Endothelial cell of umbilical vein (primary cell): ENCODE measurements at regions not wholly inside any gene's neighbourhood (a gene's known extent, or its start where the extent isn't known, plus 50 kb on each side); places are given as distances from the start of the nearest gene placed in this dataset.

ENCODE experiments used
- BruUV-seq: library from RNA; stranded (reverse); fragments of 400-500 nt; replicated peaks from 2 replicates; lab custom pipeline; 2021; lab: Mats Ljungman, UMichigan
- CTCF ChIA-PET: fragments of 300-600, 350-600 bp; sonication (Branson Sonifier 250); formaldehyde crosslinking; loops from one replicate; lab custom pipeline; 2021; ENCODE audit warnings: antibody characterized with exemption, inconsistent platforms; lab: Charles Lee
- POLR2A ChIA-PET: fragments of 300-600, 350-600 bp; sonication (Branson Sonifier 250); formaldehyde crosslinking; loops from one replicate; lab custom pipeline; 2021; ENCODE audit warnings: antibody characterized with exemption, inconsistent platforms; lab: Charles Lee
- DNase-seq: peaks from one replicate; pipeline ENCODE4 v3.0.0-alpha.2; 2011; ENCODE audit warnings: low read depth, low spot score
- FAIRE-seq: peaks from 2 replicates; lab custom pipeline; 2011; peaks lifted over from hg19 to GRCh38; lab: Jason Lieb, UNC
- H2AFZ ChIP-seq: 2 replicates; pipeline ENCODE4 v1.6.0; 2012; ENCODE audit warnings: low read depth, low read length, control low read depth, inconsistent platforms
- H3K27ac ChIP-seq: 2 replicates; pipeline ENCODE4 v1.5.1; 2011; ENCODE audit warnings: low read depth, mild to moderate bottlenecking, control low read depth, low read length, moderate library complexity; ENCODE audit not compliant: insufficient read depth
- H3K27me3 ChIP-seq, 2 experiments: 2 replicates each; pipeline versions ENCODE4 v1.6.0 to v1.6.1; 2011; ENCODE audit warnings: low read length in 2 of 2, mixed read lengths in 1 of 2; ENCODE audit not compliant: control insufficient read depth in 2 of 2, insufficient read depth in 2 of 2
- H3K36me3 ChIP-seq, 2 experiments: 2 replicates in 1 of 2; 3 replicates in 1 of 2; pipeline ENCODE4 v1.5.1; 2011; ENCODE audit warnings: low read length in 2 of 2, mild to moderate bottlenecking in 1 of 2, moderate library complexity in 1 of 2; ENCODE audit not compliant: control insufficient read depth in 2 of 2, insufficient read depth in 2 of 2; ENCODE audit errors: extremely low read depth in 1 of 2
- H3K4me1 ChIP-seq: 3 replicates; pipeline ENCODE4 v1.5.1; 2011; ENCODE audit warnings: mild to moderate bottlenecking, low read length; ENCODE audit not compliant: control insufficient read depth, insufficient read depth; ENCODE audit errors: extremely low read depth
- H3K4me2 ChIP-seq: 2 replicates; pipeline ENCODE4 v1.6.1; 2011; ENCODE audit warnings: low read length, control low read depth, mixed read lengths; ENCODE audit not compliant: insufficient read depth
- H3K4me3 ChIP-seq, 3 experiments: fragments of 200-600 bp in 1 of 3; sonication (generic), shearing (Covaris generic) in 1 of 3; replicated peaks in 1 of 3; 2 replicates each; pipeline ENCODE4 v1.5.1; 2011 to 2016; ENCODE audit warnings: control low read depth in 3 of 3, low read length in 3 of 3, mild to moderate bottlenecking in 2 of 3, inconsistent platforms in 1 of 3, low read depth in 1 of 3, moderate library complexity in 1 of 3; ENCODE audit not compliant: insufficient read depth in 1 of 3
- H3K79me2 ChIP-seq: 2 replicates; pipeline ENCODE4 v1.6.0; 2012; ENCODE audit warnings: low read length, inconsistent platforms; ENCODE audit not compliant: control insufficient read depth, insufficient read depth
- H3K9ac ChIP-seq: replicated peaks from 2 replicates; pipeline ENCODE3; 2011; ENCODE audit warnings: low read length, control low read depth; ENCODE audit not compliant: insufficient read depth; ENCODE audit errors: extremely low read depth
- H3K9me1 ChIP-seq: replicated peaks from 3 replicates; pipeline ENCODE4 v1.6.0; 2011; ENCODE audit warnings: mild to moderate bottlenecking, low read length; ENCODE audit not compliant: control insufficient read depth, insufficient read depth; ENCODE audit errors: extremely low read depth
- H3K9me3 ChIP-seq: replicated peaks from 2 replicates; pipeline ENCODE4 v1.5.1; 2012; ENCODE audit warnings: low read length, inconsistent platforms; ENCODE audit not compliant: control insufficient read depth, insufficient read depth
- H4K20me1 ChIP-seq: replicated peaks from 2 replicates; pipeline ENCODE3; 2011; ENCODE audit warnings: mild to moderate bottlenecking, low read length; ENCODE audit not compliant: control insufficient read depth, insufficient read depth; ENCODE audit errors: extremely low read depth
- CTCF ChIP-seq, 2 donors: IDR thresholded peaks; 1 replicate in 1 of 2; 2 replicates in 1 of 2; pipeline ENCODE4 v1.5.1; 2011; ENCODE audit warnings: low read length in 2 of 2, mild to moderate bottlenecking in 2 of 2, moderate library complexity in 2 of 2, control low read depth in 1 of 2, inconsistent platforms in 1 of 2, low read depth in 1 of 2; ENCODE audit not compliant: insufficient read depth in 1 of 2; ENCODE audit errors: extremely low read depth in 1 of 2
- EZH2 ChIP-seq: IDR thresholded peaks from 2 replicates; pipeline ENCODE4 v1.6.1; 2012; ENCODE audit warnings: borderline replicate concordance, low read depth, mild to moderate bottlenecking, moderate library complexity, low read length, inconsistent platforms; ENCODE audit not compliant: severe bottlenecking
- FOS ChIP-seq: IDR thresholded peaks from 2 replicates; pipeline ENCODE4 v1.6.1; 2011; ENCODE audit warnings: mild to moderate bottlenecking, low read length, moderate library complexity, borderline replicate concordance; ENCODE audit not compliant: insufficient read depth
- GATA2 ChIP-seq: IDR thresholded peaks from 2 replicates; pipeline ENCODE4 v1.7.0; 2011; ENCODE audit warnings: low read depth, mild to moderate bottlenecking, moderate library complexity, mixed read lengths, low read length; ENCODE audit not compliant: insufficient read length, insufficient read depth
- JUN ChIP-seq: IDR thresholded peaks from 2 replicates; pipeline ENCODE4 v1.6.1; 2011; ENCODE audit warnings: borderline replicate concordance, low read depth; ENCODE audit not compliant: insufficient read length, insufficient read depth
- MAX ChIP-seq: IDR thresholded peaks from 2 replicates; pipeline ENCODE4 v1.6.1; 2011; ENCODE audit not compliant: insufficient read depth, insufficient read length
- MYC ChIP-seq: IDR thresholded peaks from one replicate; pipeline ENCODE4 v1.6.1; 2011; ENCODE audit warnings: mild to moderate bottlenecking, low read depth, low read length
- POLR2A ChIP-seq: IDR thresholded peaks from 2 replicates; pipeline ENCODE4 v1.6.1; 2012; ENCODE audit warnings: low read depth, mild to moderate bottlenecking, control low read depth, low read length
- POLR2AphosphoS5 ChIP-seq: IDR thresholded peaks from 2 replicates; pipeline ENCODE4 v1.6.1; 2012; ENCODE audit warnings: low read depth, mild to moderate bottlenecking, control low read depth, low read length, moderate library complexity; ENCODE audit not compliant: insufficient read depth
- dilution Hi-C: fragments of 300-500 bp; cut with MboI; formaldehyde crosslinking; loops from one replicate; pipeline ENCODE4 v1.15.0; 2019; ENCODE audit warnings: low sequenced_read_pairs; ENCODE audit not compliant: extremely low pct_ligation_motif_present
- intact Hi-C: fragments of 100-400 bp; cut with micrococcal nuclease; formaldehyde crosslinking; loops from one replicate; pipeline ENCODE4 v1.10.0; 2022

DNA sequence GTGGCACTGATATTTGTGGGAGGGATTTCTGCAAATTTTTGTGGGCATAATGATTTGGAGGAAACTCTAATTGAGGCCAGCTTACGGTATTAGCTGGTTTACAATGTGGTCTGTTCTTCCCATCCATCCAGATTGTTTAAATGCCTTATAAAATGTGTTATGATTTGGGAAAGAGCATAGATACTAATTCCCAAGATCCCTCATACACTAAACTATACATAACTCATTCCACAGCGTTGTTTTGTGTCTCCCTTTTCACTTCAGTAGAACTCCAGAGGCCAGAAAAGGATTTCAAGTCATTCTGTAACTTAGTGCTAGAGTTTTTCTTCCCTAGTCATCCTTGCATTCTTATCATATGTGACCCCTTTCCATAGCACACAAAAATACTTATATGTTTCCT lies 292.6 kb upstream of the NT5E start:
- Histone ChIP-seq H3K4me3 (no peak overlapping the region), H3K9me1 (no peaks in the 10 kb centered on the region), H3K36me3 (no peaks in the 10 kb centered on the region), H2AFZ (no peak overlapping the region), H3K9me3 (no peaks in the 10 kb centered on the region), H3K4me2 (no peak overlapping the region), H3K4me1 (no peaks in the 10 kb centered on the region), H3K27me3 (peaks cover 0 to 4% of the 10 kb centered on the region in 2 experiments), H4K20me1 (no peaks in the 10 kb centered on the region), H3K79me2 (no peaks in the 10 kb centered on the region), H3K27ac (no peak overlapping the region), H3K9ac (no peak overlapping the region)
- intact Hi-C loops (no loop called here), dilution Hi-C loops (no loop called here)
- DNase-seq = no peak
- CTCF ChIA-PET = interaction anchor here (1.7 kb wide), 1 partner anchor 13 kb away, joined by 4 read pairs; no protein-coding TSS in a partner anchor
- no TSS peak for BruUV-seq
- FAIRE-seq = no peak
- POLR2A ChIA-PET = no interaction called here
- TF ChIP-seq GATA2 (no peak), EZH2 (no peak), POLR2AphosphoS5 (no peak), CTCF (IDR thresholded peaks at IDR 0.05; ENCODE audit: extremely low read depth in 1 of 2, insufficient read depth in 1 of 2, low read depth in 1 of 2, low read length in 2 of 2) (no peak), MYC (no peak), JUN (no peak), POLR2A (no peak), FOS (no peak), MAX (no peak)
